Prostate gland (tissue), 2 donors: ENCODE measurements at regions not wholly inside any gene's neighbourhood (a gene's known extent, or its start where the extent isn't known, plus 50 kb on each side); places are given as distances from the start of the nearest gene placed in this dataset.

Experiments
- DNase-seq: peaks from one replicate; pipeline ENCODE4 v3.0.0-alpha.2; 2019; ENCODE audit warnings: low spot score
- H3K27ac ChIP-seq, 2 donors: fragments of 200-600 bp; sonication (generic); 2 replicates each; pipeline ENCODE4 v1.5.1; 2017 to 2019
- H3K27me3 ChIP-seq: fragments of 200-600 bp; sonication (generic); replicated peaks from 2 replicates; pipeline ENCODE4 v1.5.1; 2019; ENCODE audit not compliant: insufficient read depth
- H3K36me3 ChIP-seq, 2 donors: fragments of 200-600 bp; sonication (generic); 1 replicate in 1 of 2; 2 replicates in 1 of 2; pipeline versions ENCODE4 v1.5.1 to v1.8.1; 2017 to 2019
- H3K4me1 ChIP-seq: fragments of 200-600 bp; sonication (generic); replicated peaks from 2 replicates; pipeline ENCODE4 v1.5.1; 2019
- H3K4me3 ChIP-seq, 2 donors: fragments of 200-600 bp; sonication (generic); 2 replicates each; pipeline ENCODE4 v1.5.1; 2017 to 2019
- H3K9me3 ChIP-seq: fragments of 200-600 bp; sonication (generic); 2 replicates; pipeline ENCODE4 v1.5.1; 2017
- POLR2A ChIP-seq: fragments of 450-650 bp; IDR thresholded peaks from one replicate; pipeline ENCODE4 v1.6.1; 2016; ENCODE audit warnings: antibody characterized with exemption, mild to moderate bottlenecking
- POLR2AphosphoS5 ChIP-seq: sonication (generic); formaldehyde crosslinking; IDR thresholded peaks from one replicate; pipeline ENCODE4 v1.6.1; 2017; ENCODE audit warnings: antibody characterized with exemption
- WGBS: methylation state at CpG from one replicate; pipeline ENCODE4 v1.1.5; 2018; 5-methylcytosine and 5-hydroxymethylcytosine counted together
- intact Hi-C: fragments of 100-400 bp; cut with DNase I; formaldehyde crosslinking; loops from one replicate; pipeline ENCODE4 v1.14.2; 2022
- TF ChIP-seq, protein P1 (sequence below), 4 experiments: fragments of 200-600 bp in 2 of 4; fragments of 450-650 bp in 2 of 4; sonication (generic) in 2 of 4; IDR thresholded peaks; 1 replicate in 3 of 4; 2 replicates in 1 of 4; pipeline ENCODE4 v1.5.1; 2016 to 2019; ENCODE audit warnings: antibody characterized with exemption in 4 of 4, mild to moderate bottlenecking in 2 of 4, moderate library complexity in 2 of 4

- no peak overlapping the region for H3K27ac ChIP-seq
- intact Hi-C loops, result loop anchor here (5.0 kb wide), 1 partner anchor 60 kb away; the partner anchor contains the start of gene GLI2
- no peak for DNase-seq
Observed at GRCh38 chr2:120797421-120798221, 62.0 kb downstream of the GLI2 start.

GRCh38 chr2:120798567-120799247, 63.0 kb downstream of the GLI2 start:
- DNase-seq, result no peak
- Histone ChIP-seq H3K27me3 (no peaks in the 10 kb centered on the region), H3K27ac (no peak overlapping the region), H3K9me3 (no peaks in the 10 kb centered on the region), H3K4me1 (no peaks in the 10 kb centered on the region), H3K4me3 (no peak overlapping the region), H3K36me3 (no peaks in the 10 kb centered on the region)
- intact Hi-C loops, result loop anchor here (5.0 kb wide), 1 partner anchor 61 kb away; the partner anchor contains the start of gene GLI2
- TF ChIP-seq POLR2A, result no peak
- no peak for TF ChIP-seq POLR2AphosphoS5
- TF ChIP-seq, protein P1, sequence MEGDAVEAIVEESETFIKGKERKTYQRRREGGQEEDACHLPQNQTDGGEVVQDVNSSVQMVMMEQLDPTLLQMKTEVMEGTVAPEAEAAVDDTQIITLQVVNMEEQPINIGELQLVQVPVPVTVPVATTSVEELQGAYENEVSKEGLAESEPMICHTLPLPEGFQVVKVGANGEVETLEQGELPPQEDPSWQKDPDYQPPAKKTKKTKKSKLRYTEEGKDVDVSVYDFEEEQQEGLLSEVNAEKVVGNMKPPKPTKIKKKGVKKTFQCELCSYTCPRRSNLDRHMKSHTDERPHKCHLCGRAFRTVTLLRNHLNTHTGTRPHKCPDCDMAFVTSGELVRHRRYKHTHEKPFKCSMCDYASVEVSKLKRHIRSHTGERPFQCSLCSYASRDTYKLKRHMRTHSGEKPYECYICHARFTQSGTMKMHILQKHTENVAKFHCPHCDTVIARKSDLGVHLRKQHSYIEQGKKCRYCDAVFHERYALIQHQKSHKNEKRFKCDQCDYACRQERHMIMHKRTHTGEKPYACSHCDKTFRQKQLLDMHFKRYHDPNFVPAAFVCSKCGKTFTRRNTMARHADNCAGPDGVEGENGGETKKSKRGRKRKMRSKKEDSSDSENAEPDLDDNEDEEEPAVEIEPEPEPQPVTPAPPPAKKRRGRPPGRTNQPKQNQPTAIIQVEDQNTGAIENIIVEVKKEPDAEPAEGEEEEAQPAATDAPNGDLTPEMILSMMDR (IDR thresholded peaks at IDR 0.05), result no peak
- 81% methylated on average over 8 of the region's 8 CpGs for WGBS

More at GRCh38 chr2:120797421-120798221, 62.0 kb downstream of the GLI2 start:
- TF ChIP-seq, protein P1 (IDR thresholded peaks at IDR 0.05), result no peak
- TF ChIP-seq POLR2AphosphoS5 (no peak), POLR2A (no peak)
- no peaks in the 10 kb centered on the region for H3K36me3 ChIP-seq
- H3K4me1 ChIP-seq, result no peaks in the 10 kb centered on the region
- WGBS, result 53% methylated on average over 19 of the region's 19 CpGs
- no peak overlapping the region for H3K4me3 ChIP-seq
- H3K27me3 ChIP-seq, result no peaks in the 10 kb centered on the region
- H3K9me3 ChIP-seq, result no peaks in the 10 kb centered on the region

GRCh38 chr2:120802158-120802557, 66.5 kb downstream of the GLI2 start:
- WGBS, result 66% methylated on average over 5 of the region's 5 CpGs
- TF ChIP-seq, protein P1 (IDR thresholded peaks at IDR 0.05), result no peak
- TF ChIP-seq POLR2AphosphoS5 (no peak), POLR2A (no peak)
- Histone ChIP-seq H3K27ac (no peak overlapping the region), H3K4me3 (no peak overlapping the region), H3K4me1 (no peaks in the 10 kb centered on the region), H3K27me3 (no peaks in the 10 kb centered on the region), H3K9me3 (no peaks in the 10 kb centered on the region), H3K36me3 (no peaks in the 10 kb centered on the region)
- intact Hi-C loops, result no loop called here
- no peak for DNase-seq

DNA sequence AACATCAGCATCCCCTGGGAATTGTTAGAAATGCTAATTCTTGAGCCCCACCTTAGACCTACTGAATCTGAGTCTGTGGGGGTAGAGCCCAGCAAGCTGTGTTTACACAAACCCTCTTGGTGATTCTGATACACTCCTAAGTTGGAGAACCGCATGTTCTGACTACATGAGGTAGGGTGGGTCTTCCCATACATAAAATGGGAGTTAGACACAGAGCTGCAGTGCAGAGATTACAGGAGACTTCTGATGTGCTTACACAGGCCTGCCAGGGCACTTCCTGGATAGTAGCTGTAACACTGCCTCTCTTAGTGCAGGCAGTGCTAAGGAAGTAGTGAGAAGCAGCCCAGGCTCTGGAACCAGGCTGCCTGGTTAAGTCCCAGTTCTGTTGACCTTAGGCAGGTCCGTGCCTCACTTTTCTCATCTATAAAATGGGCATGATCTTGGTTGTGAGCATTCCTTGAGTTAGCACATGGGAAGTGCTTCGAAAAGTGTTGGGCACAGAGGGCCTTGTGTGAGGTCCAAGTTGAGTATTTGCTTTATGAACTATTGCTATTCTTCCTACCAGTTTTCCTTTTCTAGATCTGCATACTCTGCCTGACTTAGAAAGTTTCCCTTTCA, 67.3 kb downstream of the GLI2 start:
- intact Hi-C loops, result no loop called here
- 86% methylated on average over 3 of the region's 3 CpGs for WGBS

More for the DNA sequence above, 67.3 kb downstream of the GLI2 start:
- no peak for DNase-seq
- H3K36me3 ChIP-seq, result no peaks in the 10 kb centered on the region
- TF ChIP-seq, protein P1 (IDR thresholded peaks at IDR 0.05), result no peak
- TF ChIP-seq POLR2AphosphoS5, result no peak
- no peak for TF ChIP-seq POLR2A
- H3K4me1 ChIP-seq, result no peaks in the 10 kb centered on the region
- no peaks in the 10 kb centered on the region for H3K27me3 ChIP-seq
- H3K9me3 ChIP-seq, result no peaks in the 10 kb centered on the region
- no peak overlapping the region for H3K4me3 ChIP-seq
- no peak overlapping the region for H3K27ac ChIP-seq
